ENCODE measurements at regions not wholly inside any gene's neighbourhood (a gene's known extent, or its start where the extent isn't known, plus 50 kb on each side); places are given as distances from the start of the nearest gene placed in this dataset.

DNA sequence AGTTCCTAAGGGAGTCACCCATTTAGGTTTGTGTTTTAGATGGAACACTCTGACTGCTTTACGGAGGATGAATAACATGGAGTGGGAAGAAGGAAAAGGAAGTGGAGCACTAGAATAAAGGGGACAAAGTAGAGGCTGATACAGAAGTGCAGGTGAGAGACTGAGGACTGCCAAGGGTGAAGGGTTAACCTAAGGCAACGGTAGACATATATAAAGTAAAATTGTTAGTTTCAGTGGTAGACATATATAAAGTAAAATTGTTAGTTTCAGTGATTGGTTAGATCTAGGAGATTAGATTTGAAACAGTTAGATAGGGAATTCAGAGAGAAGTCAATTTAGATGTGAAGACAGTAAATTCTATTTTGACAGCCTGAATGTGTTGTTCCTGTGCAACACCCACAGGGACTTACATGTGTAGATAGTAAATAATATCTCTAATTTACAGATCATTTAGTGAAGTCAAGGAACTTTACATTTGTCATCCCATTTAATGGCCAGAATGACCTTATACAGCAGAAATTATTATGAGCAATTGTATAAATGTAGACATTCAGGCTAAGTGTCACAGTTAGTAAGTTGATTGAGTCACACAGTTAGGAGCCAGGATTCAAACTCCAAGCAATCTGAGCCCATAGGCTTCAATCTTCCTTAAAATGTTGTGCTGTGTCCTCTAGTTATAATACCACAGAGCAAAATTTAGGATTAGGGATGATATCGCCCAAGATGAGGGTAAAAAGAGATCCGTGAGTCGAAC is 270.8 kb upstream of the UBE2E3 start:
- TF ChIP-seq, protein P1, sequence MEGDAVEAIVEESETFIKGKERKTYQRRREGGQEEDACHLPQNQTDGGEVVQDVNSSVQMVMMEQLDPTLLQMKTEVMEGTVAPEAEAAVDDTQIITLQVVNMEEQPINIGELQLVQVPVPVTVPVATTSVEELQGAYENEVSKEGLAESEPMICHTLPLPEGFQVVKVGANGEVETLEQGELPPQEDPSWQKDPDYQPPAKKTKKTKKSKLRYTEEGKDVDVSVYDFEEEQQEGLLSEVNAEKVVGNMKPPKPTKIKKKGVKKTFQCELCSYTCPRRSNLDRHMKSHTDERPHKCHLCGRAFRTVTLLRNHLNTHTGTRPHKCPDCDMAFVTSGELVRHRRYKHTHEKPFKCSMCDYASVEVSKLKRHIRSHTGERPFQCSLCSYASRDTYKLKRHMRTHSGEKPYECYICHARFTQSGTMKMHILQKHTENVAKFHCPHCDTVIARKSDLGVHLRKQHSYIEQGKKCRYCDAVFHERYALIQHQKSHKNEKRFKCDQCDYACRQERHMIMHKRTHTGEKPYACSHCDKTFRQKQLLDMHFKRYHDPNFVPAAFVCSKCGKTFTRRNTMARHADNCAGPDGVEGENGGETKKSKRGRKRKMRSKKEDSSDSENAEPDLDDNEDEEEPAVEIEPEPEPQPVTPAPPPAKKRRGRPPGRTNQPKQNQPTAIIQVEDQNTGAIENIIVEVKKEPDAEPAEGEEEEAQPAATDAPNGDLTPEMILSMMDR (IDR thresholded peaks at IDR 0.05; ENCODE audit: insufficient read depth, low read length) = no peak
- TF ChIP-seq, protein P2, sequence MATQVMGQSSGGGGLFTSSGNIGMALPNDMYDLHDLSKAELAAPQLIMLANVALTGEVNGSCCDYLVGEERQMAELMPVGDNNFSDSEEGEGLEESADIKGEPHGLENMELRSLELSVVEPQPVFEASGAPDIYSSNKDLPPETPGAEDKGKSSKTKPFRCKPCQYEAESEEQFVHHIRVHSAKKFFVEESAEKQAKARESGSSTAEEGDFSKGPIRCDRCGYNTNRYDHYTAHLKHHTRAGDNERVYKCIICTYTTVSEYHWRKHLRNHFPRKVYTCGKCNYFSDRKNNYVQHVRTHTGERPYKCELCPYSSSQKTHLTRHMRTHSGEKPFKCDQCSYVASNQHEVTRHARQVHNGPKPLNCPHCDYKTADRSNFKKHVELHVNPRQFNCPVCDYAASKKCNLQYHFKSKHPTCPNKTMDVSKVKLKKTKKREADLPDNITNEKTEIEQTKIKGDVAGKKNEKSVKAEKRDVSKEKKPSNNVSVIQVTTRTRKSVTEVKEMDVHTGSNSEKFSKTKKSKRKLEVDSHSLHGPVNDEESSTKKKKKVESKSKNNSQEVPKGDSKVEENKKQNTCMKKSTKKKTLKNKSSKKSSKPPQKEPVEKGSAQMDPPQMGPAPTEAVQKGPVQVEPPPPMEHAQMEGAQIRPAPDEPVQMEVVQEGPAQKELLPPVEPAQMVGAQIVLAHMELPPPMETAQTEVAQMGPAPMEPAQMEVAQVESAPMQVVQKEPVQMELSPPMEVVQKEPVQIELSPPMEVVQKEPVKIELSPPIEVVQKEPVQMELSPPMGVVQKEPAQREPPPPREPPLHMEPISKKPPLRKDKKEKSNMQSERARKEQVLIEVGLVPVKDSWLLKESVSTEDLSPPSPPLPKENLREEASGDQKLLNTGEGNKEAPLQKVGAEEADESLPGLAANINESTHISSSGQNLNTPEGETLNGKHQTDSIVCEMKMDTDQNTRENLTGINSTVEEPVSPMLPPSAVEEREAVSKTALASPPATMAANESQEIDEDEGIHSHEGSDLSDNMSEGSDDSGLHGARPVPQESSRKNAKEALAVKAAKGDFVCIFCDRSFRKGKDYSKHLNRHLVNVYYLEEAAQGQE (IDR thresholded peaks at IDR 0.05; ENCODE audit: insufficient replicate concordance, low read depth) = no peak
